Activated CD4-positive, alpha-beta T cell treated with anti-CD3 and anti-CD28 coated beads, Interleukin-10, Interleukin-2, amounts not matched to agents 100 ng/mL and 50 ng/mL, durations not matched to agents 16 hours and 8 hours (primary cell): ENCODE measurements at regions not wholly inside any gene's neighbourhood (a gene's known extent, or its start where the extent isn't known, plus 50 kb on each side); places are given as distances from the start of the nearest gene placed in this dataset.
"Not testable (repeated sequence)": the region's sequence is repeated elsewhere in the genome, so short reads cannot be mapped to it uniquely, and the experiment has no call there.

Source experiments
- DNase-seq: peaks from one replicate; pipeline ENCODE4 v3.0.0-alpha.2; 2020

DNA sequence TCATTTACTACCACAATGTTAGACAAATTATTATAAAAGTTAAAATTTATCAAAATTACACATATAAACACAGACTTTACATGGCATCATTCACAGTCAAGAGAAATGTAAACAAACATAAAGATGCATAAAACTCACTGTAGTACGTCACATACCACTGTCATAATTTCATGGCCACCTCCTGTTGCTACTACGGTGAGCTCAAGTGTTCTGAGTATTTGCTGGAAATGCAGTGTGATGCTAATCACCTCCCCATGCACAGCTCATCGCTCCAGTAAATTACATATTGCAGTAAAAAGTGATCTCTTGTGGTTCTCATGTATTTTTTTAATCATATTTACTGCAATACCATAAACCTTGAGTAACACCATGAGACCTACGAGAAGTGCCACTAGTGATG, 247.7 kb upstream of the SFSWAP start:
- DNase-seq = no peak

DNA sequence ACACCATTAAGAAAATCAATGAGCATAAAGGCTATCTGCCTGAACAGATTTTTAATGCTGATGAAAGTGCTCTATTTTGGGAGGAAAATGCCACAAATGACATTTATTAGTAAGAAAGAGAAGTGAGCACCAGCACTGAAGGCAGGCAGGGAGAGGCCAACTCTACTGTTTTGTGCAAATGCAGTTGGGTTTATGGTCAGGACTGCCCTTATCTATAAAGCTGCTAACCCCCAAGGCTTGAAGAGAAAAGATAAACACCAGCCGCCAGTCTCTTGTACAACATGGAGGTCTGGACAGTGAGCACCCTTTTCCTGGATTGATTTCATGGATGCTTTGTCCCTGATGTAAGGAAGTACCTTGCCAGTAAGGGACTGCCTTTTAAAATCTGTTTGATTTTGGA, 246.8 kb upstream of the SFSWAP start:
- no peak for DNase-seq

- DNase-seq = no peak
Measured at GRCh38 chr12:131466306-131466705, 244.6 kb upstream of the SFSWAP start.

GRCh38 chr12:131466932-131467331, 244.0 kb upstream of the SFSWAP start:
- no peak for DNase-seq

- DNase-seq = no peak
Measured at GRCh38 chr12:131468206-131468605, 242.7 kb upstream of the SFSWAP start.

GRCh38 chr12:131469945-131470344, 240.9 kb upstream of the SFSWAP start:
- DNase-seq = not testable (repeated sequence)

DNA sequence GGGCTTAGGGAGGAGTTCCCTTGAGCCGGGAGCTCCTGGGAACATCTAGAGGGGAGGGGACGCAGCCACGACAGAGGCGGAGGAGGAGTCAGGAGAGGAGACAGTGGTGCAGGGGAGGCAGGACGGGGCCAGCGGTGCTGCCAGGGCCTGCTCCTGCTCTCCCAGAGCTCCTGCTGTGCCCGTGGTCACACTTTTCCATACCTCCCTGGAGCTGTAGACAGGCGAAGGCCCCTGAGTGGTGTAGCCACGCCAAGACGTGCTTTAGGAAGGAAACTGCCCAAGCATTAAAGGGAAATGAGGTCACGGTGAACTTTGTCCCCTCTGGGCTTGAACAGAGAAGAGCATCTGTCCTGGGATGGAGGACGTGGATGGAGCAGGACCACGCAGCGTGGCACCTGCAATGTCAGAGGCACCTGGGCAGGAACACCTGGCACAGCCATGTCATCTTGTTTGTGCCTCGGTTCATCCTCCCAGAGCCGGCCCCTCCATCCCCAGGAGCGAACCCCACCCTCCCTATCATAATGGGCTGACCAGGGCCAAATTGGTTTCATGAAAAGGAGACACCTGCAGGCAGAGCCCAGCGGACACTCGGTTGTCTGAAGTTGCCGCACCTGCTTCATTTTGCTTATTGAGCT, 239.5 kb upstream of the SFSWAP start:
- no peak for DNase-seq

- DNase-seq = no peak
Measured at GRCh38 chr12:131471946-131472732, 238.8 kb upstream of the SFSWAP start.

DNA sequence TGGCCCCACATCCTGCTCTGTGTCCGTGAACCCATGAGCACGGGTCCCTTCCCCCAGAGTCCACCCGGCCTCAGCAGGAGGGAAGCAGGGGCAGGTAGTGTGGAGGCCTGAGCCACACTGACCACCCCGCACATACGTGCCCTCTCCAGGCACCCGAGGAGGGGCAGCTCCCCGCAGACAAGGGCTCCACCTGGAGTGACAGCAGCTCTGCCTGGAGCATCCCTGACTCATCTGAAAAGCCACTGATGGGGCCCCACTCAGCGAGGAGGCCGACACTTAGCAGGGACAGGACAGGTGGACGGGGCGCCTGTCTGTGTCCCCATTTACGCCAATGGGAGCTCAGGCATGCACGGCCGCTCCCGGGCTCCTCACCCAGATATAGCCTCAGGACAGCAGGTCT, 237.6 kb upstream of the SFSWAP start:
- no peak for DNase-seq

- no peak for DNase-seq
Measured at GRCh38 chr12:131473741-131474709, 236.9 kb upstream of the SFSWAP start.

DNA sequence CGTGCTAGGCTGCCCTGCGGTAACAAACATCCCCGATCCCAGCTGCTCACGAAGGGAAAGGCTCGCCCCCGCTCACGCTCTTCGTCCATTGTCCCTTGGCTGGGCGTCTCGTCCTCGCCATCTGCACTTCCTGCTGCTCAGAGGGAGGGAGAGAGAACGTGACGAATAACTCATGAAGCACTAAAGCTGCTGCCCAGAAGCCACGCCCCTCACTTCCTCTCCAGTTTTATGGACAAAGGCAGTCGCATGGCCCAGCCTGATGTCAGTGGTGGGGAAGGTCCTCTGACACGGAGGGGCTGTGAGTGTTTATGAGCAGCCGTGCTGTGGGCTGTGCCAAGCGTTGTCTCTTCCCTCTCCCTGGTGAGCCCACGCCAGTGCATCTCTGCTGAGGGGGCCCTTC, 235.9 kb upstream of the SFSWAP start:
- not testable (repeated sequence) for DNase-seq

- DNase-seq = no peak
Measured at GRCh38 chr12:131477613-131478012, 233.3 kb upstream of the SFSWAP start.

GRCh38 chr12:131478468-131478867, 232.4 kb upstream of the SFSWAP start:
- no peak for DNase-seq

GRCh38 chr12:131482199-131482598, 228.7 kb upstream of the SFSWAP start:
- DNase-seq = no peak

- no peak for DNase-seq
Measured at GRCh38 chr12:131482686-131483085, 228.2 kb upstream of the SFSWAP start.

DNA sequence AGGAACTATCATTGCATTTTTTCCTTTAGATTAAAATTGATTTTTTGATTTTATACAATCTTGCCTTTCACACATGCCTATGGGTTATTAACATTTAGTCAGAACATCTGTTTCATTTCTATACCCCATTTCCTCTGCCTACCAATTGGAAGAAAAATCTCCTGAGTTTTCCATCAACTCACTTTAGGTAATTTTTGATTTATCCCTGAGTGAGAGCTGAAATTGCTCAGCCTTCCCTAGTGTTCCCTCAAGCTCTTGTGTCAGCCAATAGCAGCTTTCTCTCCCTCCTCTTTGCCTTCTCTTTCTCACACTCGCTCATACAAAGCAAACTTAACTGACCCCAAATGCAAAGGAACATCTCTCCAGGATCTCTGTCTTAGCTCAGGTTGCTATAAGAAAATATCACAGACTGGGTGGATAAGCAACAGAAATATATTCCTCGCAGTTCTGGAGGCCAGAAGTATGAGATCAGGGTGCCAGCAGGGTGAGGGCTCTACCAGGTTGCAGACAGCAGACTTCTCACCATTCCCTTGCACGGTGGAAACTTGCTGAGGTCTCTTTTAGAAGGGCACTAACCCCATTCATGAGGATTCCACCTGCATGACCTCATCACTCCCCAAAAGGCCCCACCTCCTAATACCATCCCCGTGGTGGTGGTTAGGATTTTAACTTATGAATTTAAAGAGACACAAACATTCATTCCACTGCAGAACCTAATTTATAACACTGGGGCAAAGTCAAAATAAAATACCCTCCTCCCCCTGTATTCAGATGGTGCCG, 224.2 kb upstream of the SFSWAP start:
- no peak for DNase-seq

- DNase-seq = no peak
Measured at GRCh38 chr12:131487388-131488124, 223.3 kb upstream of the SFSWAP start.

- DNase-seq = no peak
Measured at GRCh38 chr12:131489718-131490117, 221.2 kb upstream of the SFSWAP start.

DNA sequence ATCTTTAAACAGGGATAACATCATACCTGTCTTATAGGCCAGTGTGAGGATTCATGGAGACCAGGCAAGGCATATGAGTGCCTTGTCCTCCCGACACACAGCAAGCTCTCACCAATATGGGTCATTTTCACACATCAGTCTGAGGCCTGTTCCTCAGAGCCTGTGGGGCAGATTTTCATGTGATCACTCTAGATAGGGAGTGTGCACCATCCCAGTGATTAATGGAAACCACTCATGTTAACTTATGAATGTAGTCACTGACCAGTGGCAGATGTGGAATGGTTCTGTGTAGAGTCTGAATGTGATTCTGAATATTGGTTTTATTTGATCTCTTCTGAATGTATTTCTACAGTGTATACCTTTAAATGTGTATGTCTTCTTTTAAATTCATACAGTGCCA, 219.7 kb upstream of the SFSWAP start:
- DNase-seq = no peak

GRCh38 chr12:131491916-131492490, 218.9 kb upstream of the SFSWAP start:
- no peak for DNase-seq

GRCh38 chr12:131493068-131493826, 217.6 kb upstream of the SFSWAP start:
- DNase-seq = no peak
